ENCODE measurements at regions not wholly inside any gene's neighbourhood (a gene's known extent, or its start where the extent isn't known, plus 50 kb on each side); places are given as distances from the start of the nearest gene placed in this dataset.

DNA sequence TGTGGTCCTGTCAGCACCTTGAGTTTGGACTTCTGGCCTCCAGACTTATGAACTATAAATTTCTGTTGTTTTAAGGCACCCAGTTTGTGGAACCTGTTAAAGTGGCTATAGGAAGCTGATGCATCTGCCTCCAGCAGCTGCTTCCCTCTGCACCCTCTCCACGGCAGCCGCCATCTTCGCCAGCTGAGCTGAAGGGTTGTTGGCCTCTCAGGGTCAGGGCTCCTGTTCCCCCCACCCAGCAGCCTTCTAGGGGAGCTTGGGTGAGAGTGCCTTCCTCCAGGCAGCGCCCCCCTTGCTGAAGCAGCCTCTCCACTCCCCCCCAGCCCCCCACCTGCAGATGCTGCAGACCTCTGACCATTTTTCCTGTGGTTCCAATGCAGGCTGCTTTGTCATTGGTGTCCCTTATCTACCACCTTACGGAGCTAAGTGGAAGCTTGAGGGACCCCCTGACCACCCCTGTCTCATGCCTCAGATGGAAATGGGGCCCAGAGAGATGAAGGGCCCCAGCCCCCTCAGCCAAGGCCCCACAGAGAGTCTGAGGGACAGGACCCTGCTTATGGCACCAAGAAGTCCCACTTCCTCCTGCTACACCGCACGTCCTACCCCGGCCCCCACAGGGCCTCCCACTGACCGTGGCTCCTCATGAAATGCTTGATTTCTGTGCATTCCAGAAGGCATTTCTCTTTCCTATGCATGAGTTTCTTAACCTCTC, 61.4 kb upstream of the TLE3 start:
- TF ChIP-seq, protein P1, sequence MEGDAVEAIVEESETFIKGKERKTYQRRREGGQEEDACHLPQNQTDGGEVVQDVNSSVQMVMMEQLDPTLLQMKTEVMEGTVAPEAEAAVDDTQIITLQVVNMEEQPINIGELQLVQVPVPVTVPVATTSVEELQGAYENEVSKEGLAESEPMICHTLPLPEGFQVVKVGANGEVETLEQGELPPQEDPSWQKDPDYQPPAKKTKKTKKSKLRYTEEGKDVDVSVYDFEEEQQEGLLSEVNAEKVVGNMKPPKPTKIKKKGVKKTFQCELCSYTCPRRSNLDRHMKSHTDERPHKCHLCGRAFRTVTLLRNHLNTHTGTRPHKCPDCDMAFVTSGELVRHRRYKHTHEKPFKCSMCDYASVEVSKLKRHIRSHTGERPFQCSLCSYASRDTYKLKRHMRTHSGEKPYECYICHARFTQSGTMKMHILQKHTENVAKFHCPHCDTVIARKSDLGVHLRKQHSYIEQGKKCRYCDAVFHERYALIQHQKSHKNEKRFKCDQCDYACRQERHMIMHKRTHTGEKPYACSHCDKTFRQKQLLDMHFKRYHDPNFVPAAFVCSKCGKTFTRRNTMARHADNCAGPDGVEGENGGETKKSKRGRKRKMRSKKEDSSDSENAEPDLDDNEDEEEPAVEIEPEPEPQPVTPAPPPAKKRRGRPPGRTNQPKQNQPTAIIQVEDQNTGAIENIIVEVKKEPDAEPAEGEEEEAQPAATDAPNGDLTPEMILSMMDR (IDR thresholded peaks at IDR 0.05), result no peak
- no peak for TF ChIP-seq POLR2A (IDR thresholded peaks at IDR 0.05)
